Panc1 (cell line): ENCODE measurements at regions not wholly inside any gene's neighbourhood (a gene's known extent, or its start where the extent isn't known, plus 50 kb on each side); places are given as distances from the start of the nearest gene placed in this dataset.

ENCODE experiments used
- ATAC-seq: fragments of 200-7000 bp; cut with Tn5 transposase; 2 replicates; pipeline ENCODE4 v1.9.1; 2020; ENCODE audit warnings: mild to moderate bottlenecking, moderate library complexity
- BruUV-seq: library from RNA; stranded (reverse); fragments of 400-500 nt; replicated peaks from 2 replicates; lab custom pipeline; 2021; lab: Mats Ljungman, UMichigan
- CTCF ChIA-PET: fragments of 300-600 bp; sonication (Branson Sonifier 250); formaldehyde crosslinking; loops from one replicate; lab custom pipeline; 2022; ENCODE audit warnings: antibody characterized with exemption; lab: Charles Lee
- POLR2A ChIA-PET: fragments of 300-600 bp; sonication (Branson Sonifier 250); formaldehyde crosslinking; loops from one replicate; lab custom pipeline; 2022; ENCODE audit warnings: antibody characterized with exemption; lab: Charles Lee
- DNase-seq: peaks from one replicate; pipeline ENCODE4 v3.0.0-alpha.2; 2010; ENCODE audit warnings: low read depth, low spot score
- H3K27ac ChIP-seq: 2 replicates; pipeline ENCODE4 v1.5.1; 2011; ENCODE audit warnings: mild to moderate bottlenecking, low read length, inconsistent platforms
- H3K27me3 ChIP-seq: fragments of 200-500 bp; sonication (Bioruptor generic); 2 replicates; pipeline ENCODE4 v1.6.0; 2014; ENCODE audit warnings: low read length, inconsistent platforms; ENCODE audit not compliant: control insufficient read depth, insufficient read depth
- H3K36me3 ChIP-seq: fragments of 200-500 bp; sonication (Bioruptor generic); 2 replicates; pipeline ENCODE4 v1.5.1; 2014; ENCODE audit warnings: inconsistent platforms, mild to moderate bottlenecking, low read length, moderate library complexity; ENCODE audit not compliant: control insufficient read depth, insufficient read depth
- H3K4me1 ChIP-seq: 2 replicates; pipeline ENCODE4 v1.5.1; 2011; ENCODE audit warnings: inconsistent platforms, mild to moderate bottlenecking, low read length, moderate library complexity; ENCODE audit not compliant: control insufficient read depth, insufficient read depth
- H3K4me3 ChIP-seq, 2 experiments: 2 replicates each; pipeline ENCODE4 v1.5.1; 2011 to 2012; ENCODE audit warnings: low read depth in 2 of 2, low read length in 2 of 2, mild to moderate bottlenecking in 2 of 2, inconsistent platforms in 1 of 2, moderate library complexity in 1 of 2
- H3K9me3 ChIP-seq: fragments of 200-500 bp; sonication (Bioruptor generic); 2 replicates; pipeline ENCODE4 v1.5.1; 2014; ENCODE audit warnings: low read depth, mild to moderate bottlenecking, inconsistent platforms, low read length, moderate library complexity; ENCODE audit not compliant: control insufficient read depth, insufficient read depth
- POLR2AphosphoS5 ChIP-seq: IDR thresholded peaks from 2 replicates; pipeline ENCODE4 v1.6.1; 2012; ENCODE audit warnings: mild to moderate bottlenecking, low read depth, low read length, moderate library complexity
- SIN3A ChIP-seq: IDR thresholded peaks from 2 replicates; pipeline ENCODE4 v1.6.1; 2012; ENCODE audit warnings: low read depth, mild to moderate bottlenecking, low read length, moderate library complexity, borderline replicate concordance; ENCODE audit not compliant: insufficient read depth
- TCF7L2 ChIP-seq: IDR thresholded peaks from 2 replicates; pipeline ENCODE4 v1.6.1; 2011; ENCODE audit warnings: mild to moderate bottlenecking, low read depth, low read length, inconsistent platforms
- in situ Hi-C: cut with HindIII; loops from 2 replicates; pipeline ENCODE4 v1.10.0; 2016; ENCODE audit warnings: low sequenced_read_pairs, low pct_unique_long_range_greater_than_20kb
- intact Hi-C: fragments of 100-400 bp; cut with micrococcal nuclease; formaldehyde crosslinking; loops from one replicate; pipeline ENCODE4 v1.10.0; 2022; ENCODE audit not compliant: unreplicated experiment
- TF ChIP-seq, protein P1 (sequence below), 2 experiments: IDR thresholded peaks; 2 replicates each; pipeline ENCODE4 v1.6.1; 2011 to 2012; ENCODE audit warnings: low read depth in 2 of 2, control low read depth in 1 of 2, low read length in 1 of 2, mild to moderate bottlenecking in 1 of 2, moderate library complexity in 1 of 2; ENCODE audit not compliant: insufficient read depth in 1 of 2
- TF ChIP-seq, protein P2 (sequence below): fragments of 450-650 bp; IDR thresholded peaks from 2 replicates; pipeline ENCODE4 v1.5.1; 2017; ENCODE audit warnings: mild to moderate bottlenecking

DNA sequence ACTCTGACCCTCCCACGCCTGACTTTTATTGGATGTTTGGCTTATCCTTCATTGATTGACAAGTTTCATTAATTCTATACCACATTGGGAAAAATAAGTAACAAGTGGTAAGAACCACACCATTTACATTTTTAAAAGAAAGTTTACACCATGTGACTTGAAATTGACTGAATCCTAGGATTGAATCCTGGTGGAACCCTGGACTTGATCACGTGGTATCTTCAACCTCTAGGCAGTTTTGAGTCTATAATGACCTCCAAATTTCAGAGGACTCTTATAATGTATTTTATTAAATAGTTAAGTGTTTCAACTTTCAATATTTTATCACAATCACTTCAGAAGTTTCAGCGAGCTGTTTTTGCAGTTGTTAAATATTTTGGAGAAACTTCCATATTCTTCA is 172.0 kb downstream of the SLC6A15 start:
- no peaks in the 10 kb centered on the region for H3K27me3 ChIP-seq
- no peak overlapping the region for H3K4me3 ChIP-seq
- ChIA-PET POLR2A (no interaction called here), CTCF (no interaction called here)
- BruUV-seq, result no TSS peak
- in situ Hi-C loops, result no loop called here
- no peaks in the 10 kb centered on the region for H3K4me1 ChIP-seq
- no peak for DNase-seq
- no peak overlapping the region for H3K27ac ChIP-seq
- no peak for ATAC-seq
- no peaks in the 10 kb centered on the region for H3K9me3 ChIP-seq
- no peaks in the 10 kb centered on the region for H3K36me3 ChIP-seq
- intact Hi-C loops, result no loop called here
- TF ChIP-seq TCF7L2 (no peak), POLR2AphosphoS5 (no peak), SIN3A (no peak)
- TF ChIP-seq, protein P1, sequence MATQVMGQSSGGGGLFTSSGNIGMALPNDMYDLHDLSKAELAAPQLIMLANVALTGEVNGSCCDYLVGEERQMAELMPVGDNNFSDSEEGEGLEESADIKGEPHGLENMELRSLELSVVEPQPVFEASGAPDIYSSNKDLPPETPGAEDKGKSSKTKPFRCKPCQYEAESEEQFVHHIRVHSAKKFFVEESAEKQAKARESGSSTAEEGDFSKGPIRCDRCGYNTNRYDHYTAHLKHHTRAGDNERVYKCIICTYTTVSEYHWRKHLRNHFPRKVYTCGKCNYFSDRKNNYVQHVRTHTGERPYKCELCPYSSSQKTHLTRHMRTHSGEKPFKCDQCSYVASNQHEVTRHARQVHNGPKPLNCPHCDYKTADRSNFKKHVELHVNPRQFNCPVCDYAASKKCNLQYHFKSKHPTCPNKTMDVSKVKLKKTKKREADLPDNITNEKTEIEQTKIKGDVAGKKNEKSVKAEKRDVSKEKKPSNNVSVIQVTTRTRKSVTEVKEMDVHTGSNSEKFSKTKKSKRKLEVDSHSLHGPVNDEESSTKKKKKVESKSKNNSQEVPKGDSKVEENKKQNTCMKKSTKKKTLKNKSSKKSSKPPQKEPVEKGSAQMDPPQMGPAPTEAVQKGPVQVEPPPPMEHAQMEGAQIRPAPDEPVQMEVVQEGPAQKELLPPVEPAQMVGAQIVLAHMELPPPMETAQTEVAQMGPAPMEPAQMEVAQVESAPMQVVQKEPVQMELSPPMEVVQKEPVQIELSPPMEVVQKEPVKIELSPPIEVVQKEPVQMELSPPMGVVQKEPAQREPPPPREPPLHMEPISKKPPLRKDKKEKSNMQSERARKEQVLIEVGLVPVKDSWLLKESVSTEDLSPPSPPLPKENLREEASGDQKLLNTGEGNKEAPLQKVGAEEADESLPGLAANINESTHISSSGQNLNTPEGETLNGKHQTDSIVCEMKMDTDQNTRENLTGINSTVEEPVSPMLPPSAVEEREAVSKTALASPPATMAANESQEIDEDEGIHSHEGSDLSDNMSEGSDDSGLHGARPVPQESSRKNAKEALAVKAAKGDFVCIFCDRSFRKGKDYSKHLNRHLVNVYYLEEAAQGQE (IDR thresholded peaks at IDR 0.05; ENCODE audit: insufficient read depth in 1 of 2, low read depth in 2 of 2, low read length in 1 of 2), result no peak
- TF ChIP-seq, protein P2, sequence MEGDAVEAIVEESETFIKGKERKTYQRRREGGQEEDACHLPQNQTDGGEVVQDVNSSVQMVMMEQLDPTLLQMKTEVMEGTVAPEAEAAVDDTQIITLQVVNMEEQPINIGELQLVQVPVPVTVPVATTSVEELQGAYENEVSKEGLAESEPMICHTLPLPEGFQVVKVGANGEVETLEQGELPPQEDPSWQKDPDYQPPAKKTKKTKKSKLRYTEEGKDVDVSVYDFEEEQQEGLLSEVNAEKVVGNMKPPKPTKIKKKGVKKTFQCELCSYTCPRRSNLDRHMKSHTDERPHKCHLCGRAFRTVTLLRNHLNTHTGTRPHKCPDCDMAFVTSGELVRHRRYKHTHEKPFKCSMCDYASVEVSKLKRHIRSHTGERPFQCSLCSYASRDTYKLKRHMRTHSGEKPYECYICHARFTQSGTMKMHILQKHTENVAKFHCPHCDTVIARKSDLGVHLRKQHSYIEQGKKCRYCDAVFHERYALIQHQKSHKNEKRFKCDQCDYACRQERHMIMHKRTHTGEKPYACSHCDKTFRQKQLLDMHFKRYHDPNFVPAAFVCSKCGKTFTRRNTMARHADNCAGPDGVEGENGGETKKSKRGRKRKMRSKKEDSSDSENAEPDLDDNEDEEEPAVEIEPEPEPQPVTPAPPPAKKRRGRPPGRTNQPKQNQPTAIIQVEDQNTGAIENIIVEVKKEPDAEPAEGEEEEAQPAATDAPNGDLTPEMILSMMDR, result no peak

GRCh38 chr12:84738481-84738972 is 174.1 kb downstream of the SLC6A15 start:
- DNase-seq (no peak), ATAC-seq (no peak)
- ChIA-PET POLR2A (no interaction called here), CTCF (no interaction called here)
- BruUV-seq, result no TSS peak
- Histone ChIP-seq H3K9me3 (no peaks in the 10 kb centered on the region), H3K36me3 (no peaks in the 10 kb centered on the region), H3K4me3 (no peak overlapping the region), H3K4me1 (no peaks in the 10 kb centered on the region), H3K27me3 (no peaks in the 10 kb centered on the region), H3K27ac (no peak overlapping the region)
- in situ Hi-C loops, result no loop called here
- TF ChIP-seq, protein P2, result no peak
- TF ChIP-seq POLR2AphosphoS5 (no peak), SIN3A (no peak), TCF7L2 (no peak)
- TF ChIP-seq, protein P1 (IDR thresholded peaks at IDR 0.05; ENCODE audit: insufficient read depth in 1 of 2, low read depth in 2 of 2, low read length in 1 of 2), result no peak
- intact Hi-C loops, result no loop called here
